Upper lobe of right lung (tissue), 1 donor: ENCODE measurements at regions not wholly inside any gene's neighbourhood (a gene's known extent, or its start where the extent isn't known, plus 50 kb on each side); places are given as distances from the start of the nearest gene placed in this dataset.

Source experiments
- ATAC-seq: fragments of 200-7000 bp; cut with Tn5 transposase; one replicate; pipeline ENCODE4 v1.9.1; 2020; ENCODE audit warnings: mild to moderate bottlenecking, moderate library complexity
- DNase-seq: peaks from one replicate; pipeline ENCODE4 v3.0.0-alpha.2; 2020
- H3K27ac ChIP-seq: fragments of 200-600 bp; one replicate; pipeline ENCODE4 v1.8.0; 2022
- H3K27me3 ChIP-seq: fragments of 200-600 bp; one replicate; pipeline ENCODE4 v1.8.0; 2022; ENCODE audit warnings: mild to moderate bottlenecking
- H3K36me3 ChIP-seq: fragments of 200-600 bp; one replicate; pipeline ENCODE4 v1.8.0; 2022
- H3K4me1 ChIP-seq: fragments of 200-600 bp; one replicate; pipeline ENCODE4 v1.8.0; 2022
- H3K4me3 ChIP-seq: fragments of 200-600 bp; one replicate; pipeline ENCODE4 v1.8.0; 2022; ENCODE audit warnings: mild to moderate bottlenecking
- H3K9me3 ChIP-seq: fragments of 200-600 bp; one replicate; pipeline ENCODE4 v1.8.0; 2022
- intact Hi-C: fragments of 100-400 bp; cut with DNase I; formaldehyde crosslinking; loops from one replicate; pipeline ENCODE4 v1.11.0; 2022
- TF ChIP-seq, protein P1 (sequence below): fragments of 200-600 bp; IDR thresholded peaks from one replicate; pipeline ENCODE4 v1.8.0; 2022; ENCODE audit warnings: antibody characterized with exemption
- donor health status: DM: no; HTN: yes; CAD: no; lungs with severe emphysema.

DNA sequence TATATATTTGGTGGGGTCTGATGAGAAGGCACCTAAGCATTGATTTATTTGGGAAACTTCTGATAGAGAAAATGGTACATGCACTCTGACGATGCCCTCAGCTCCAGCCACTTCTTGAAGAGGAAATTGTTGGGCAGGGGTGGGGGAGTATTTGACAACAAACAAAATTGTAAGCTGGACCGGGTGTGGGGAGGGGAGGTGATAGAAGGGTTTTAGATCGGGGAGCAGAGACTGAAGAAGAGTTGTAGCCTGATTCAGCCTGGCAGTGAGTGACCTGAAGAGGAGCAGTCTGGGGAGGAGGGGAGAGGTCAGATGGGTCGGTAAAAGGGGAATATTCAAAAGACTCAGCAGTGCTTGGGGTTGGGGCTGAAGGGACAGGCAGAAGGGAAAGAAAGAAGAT, 2284.7 kb downstream of the TP53TG3F start:
- Histone ChIP-seq H3K36me3 (no peaks in the 10 kb centered on the region), H3K4me3 (no peak overlapping the region), H3K27me3 (no peaks in the 10 kb centered on the region), H3K27ac (no peak overlapping the region), H3K9me3 (no peaks in the 10 kb centered on the region), H3K4me1 (no peaks in the 10 kb centered on the region)
- TF ChIP-seq, protein P1, sequence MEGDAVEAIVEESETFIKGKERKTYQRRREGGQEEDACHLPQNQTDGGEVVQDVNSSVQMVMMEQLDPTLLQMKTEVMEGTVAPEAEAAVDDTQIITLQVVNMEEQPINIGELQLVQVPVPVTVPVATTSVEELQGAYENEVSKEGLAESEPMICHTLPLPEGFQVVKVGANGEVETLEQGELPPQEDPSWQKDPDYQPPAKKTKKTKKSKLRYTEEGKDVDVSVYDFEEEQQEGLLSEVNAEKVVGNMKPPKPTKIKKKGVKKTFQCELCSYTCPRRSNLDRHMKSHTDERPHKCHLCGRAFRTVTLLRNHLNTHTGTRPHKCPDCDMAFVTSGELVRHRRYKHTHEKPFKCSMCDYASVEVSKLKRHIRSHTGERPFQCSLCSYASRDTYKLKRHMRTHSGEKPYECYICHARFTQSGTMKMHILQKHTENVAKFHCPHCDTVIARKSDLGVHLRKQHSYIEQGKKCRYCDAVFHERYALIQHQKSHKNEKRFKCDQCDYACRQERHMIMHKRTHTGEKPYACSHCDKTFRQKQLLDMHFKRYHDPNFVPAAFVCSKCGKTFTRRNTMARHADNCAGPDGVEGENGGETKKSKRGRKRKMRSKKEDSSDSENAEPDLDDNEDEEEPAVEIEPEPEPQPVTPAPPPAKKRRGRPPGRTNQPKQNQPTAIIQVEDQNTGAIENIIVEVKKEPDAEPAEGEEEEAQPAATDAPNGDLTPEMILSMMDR: no peak
- intact Hi-C loops: no loop called here
- ATAC-seq (no peak), DNase-seq (no peak)

DNA sequence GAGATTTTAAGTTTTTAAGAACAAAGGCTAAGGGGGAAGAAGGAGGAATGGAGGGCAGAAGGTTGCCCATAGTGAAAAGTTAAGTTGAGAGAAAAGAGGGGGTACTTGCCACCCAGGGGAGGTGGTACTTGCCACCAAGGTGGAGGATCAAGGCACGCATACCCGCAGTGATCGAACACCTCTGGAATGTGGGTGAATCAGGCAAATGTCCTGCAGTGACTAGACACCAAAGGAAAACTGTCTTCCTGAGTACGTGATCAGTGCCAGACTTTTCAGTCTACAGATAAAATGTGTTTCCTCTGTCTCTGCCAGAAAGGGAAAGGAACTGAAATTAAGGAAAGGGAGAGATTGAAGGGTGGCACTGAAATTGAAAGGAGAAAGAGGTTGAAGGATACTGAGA, 2285.3 kb downstream of the TP53TG3F start:
- no peak overlapping the region for H3K27ac ChIP-seq
- TF ChIP-seq, protein P1: no peak
- H3K36me3 ChIP-seq: no peaks in the 10 kb centered on the region
- no peak overlapping the region for H3K4me3 ChIP-seq
- intact Hi-C loops: no loop called here
- ATAC-seq: no peak
- H3K27me3 ChIP-seq: no peaks in the 10 kb centered on the region
- no peak for DNase-seq
- no peaks in the 10 kb centered on the region for H3K9me3 ChIP-seq
- H3K4me1 ChIP-seq: no peaks in the 10 kb centered on the region

DNA sequence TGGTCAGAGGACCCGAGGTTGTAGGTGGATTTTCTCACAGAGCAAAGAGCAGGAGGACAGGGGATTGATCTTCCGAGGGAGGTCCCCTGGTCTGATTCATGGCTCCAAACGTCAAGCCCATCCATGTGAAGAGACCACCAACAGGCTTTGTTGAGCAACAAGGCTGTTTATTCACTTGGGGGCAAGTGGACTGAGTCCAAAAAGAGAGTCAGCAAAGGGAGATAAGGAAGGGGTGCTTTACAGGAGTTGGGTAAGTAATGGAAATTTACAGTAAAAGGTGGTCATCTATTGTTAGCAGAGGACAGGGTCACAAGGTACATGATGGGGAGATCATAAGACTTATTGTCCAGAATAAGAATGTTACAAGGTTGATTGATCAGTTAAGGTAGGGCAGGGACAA, 2285.8 kb downstream of the TP53TG3F start:
- intact Hi-C loops: no loop called here
- no peak for DNase-seq
- TF ChIP-seq, protein P1: no peak
- no peak overlapping the region for H3K27ac ChIP-seq
- H3K9me3 ChIP-seq: no peaks in the 10 kb centered on the region
- H3K4me1 ChIP-seq: no peaks in the 10 kb centered on the region
- H3K36me3 ChIP-seq: no peaks in the 10 kb centered on the region
- no peak for ATAC-seq
- no peak overlapping the region for H3K4me3 ChIP-seq
- no peaks in the 10 kb centered on the region for H3K27me3 ChIP-seq

DNA sequence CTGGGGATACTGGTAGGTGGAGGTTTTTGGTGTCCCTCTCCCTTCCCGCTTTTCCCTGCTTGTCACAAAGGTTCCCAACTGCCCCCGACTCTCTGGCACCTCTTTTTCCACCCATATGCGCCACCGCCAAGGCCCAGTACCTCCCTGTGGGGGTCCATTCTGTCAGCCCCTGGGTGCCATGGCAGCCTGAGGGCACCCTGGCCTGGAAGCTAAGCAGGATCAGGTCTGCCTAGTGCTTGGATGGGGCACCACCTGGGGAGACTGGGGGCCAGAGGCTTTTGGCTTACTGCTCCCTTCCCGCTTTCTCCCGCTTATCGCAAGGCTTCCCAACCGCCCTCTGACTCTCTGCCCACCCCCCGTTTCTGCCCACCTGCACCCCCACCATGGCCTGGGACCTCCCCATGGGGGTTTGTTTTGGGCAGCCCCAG, 2286.4 kb downstream of the TP53TG3F start:
- no peaks in the 10 kb centered on the region for H3K9me3 ChIP-seq
- intact Hi-C loops: no loop called here
- no peak for DNase-seq

DNA sequence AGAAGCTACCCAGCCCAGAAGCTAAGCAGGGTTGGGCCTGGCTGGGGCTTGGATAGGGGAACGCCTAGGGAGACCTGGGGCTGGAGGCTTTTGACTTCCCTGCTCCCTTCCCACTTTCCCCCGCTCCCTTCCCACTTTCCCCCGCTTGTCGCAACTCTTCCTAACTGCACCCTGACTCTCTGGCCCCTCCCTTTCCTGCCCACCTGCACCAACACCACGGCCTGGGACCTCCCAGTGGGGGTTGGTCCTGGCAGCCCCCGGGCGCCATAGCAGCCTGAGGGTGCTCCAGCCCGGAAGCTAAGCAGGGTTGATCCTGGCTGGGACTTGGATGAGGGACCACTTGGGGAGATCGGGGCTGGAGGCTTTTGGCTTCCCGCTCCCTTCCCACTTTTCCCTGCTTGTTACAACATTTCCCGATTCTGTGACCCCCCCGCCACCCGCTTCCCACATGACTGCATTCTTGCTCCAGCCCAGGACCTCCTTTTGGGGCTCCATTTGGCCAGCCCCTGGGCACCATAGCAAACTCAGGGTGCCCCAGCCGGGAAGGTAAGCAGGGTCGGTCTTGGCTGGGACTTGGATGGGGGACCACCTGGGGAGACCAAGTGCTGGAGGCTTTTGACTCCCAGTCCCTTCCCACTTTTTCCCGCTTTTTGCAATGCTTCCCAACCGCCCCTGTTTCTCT, 2287.0 kb downstream of the TP53TG3F start:
- DNase-seq: no peak
- no peak overlapping the region for H3K27ac ChIP-seq
- no peak overlapping the region for H3K4me3 ChIP-seq
- no peaks in the 10 kb centered on the region for H3K4me1 ChIP-seq
- H3K9me3 ChIP-seq: no peaks in the 10 kb centered on the region
- TF ChIP-seq, protein P1: no peak
- no peaks in the 10 kb centered on the region for H3K27me3 ChIP-seq
- no peaks in the 10 kb centered on the region for H3K36me3 ChIP-seq
- ATAC-seq: no peak
- intact Hi-C loops: no loop called here

More for the DNA sequence above, 2286.4 kb downstream of the TP53TG3F start:
- H3K27ac ChIP-seq: no peak overlapping the region
- H3K4me3 ChIP-seq: no peak overlapping the region
- H3K27me3 ChIP-seq: no peaks in the 10 kb centered on the region
- TF ChIP-seq, protein P1: no peak
- no peak for ATAC-seq
- H3K36me3 ChIP-seq: no peaks in the 10 kb centered on the region
- H3K4me1 ChIP-seq: no peaks in the 10 kb centered on the region
